NCI-H1436 (cell line): ENCODE measurements at regions not wholly inside any gene's neighbourhood (a gene's known extent, or its start where the extent isn't known, plus 50 kb on each side); places are given as distances from the start of the nearest gene placed in this dataset.
A peak's percentile ranks its signal among the peaks of the same experiment; 100 is the strongest.
"Not testable (repeated sequence)": the region's sequence is repeated elsewhere in the genome, so short reads cannot be mapped to it uniquely, and the experiment has no call there.

ENCODE experiments used
- DNase-seq: peaks from one replicate; lab custom pipeline; 2025; lab: John Stamatoyannopoulos, UW

GRCh38 chr1:70820396-70820795, 227.2 kb downstream of the PTGER3 start:
- no peak for DNase-seq

DNA sequence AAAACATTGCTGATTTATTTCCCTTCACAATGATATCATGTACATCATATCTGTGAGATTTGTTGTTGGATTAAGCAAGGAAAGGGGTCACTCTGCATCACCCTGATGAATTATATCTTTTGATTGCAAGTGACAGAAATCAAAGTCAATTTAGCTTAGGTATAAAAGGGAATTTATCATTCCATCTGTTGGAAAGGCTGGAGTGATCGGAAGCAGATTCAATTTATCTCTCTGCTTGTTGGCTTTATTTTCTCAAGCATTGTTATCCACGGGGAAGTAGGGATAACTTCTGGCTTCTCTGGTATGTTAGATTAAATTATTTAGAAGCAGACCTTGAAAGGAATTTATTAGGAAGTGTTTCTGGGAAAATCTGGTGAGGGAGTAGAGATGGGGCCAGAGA, 226.6 kb downstream of the PTGER3 start:
- no peak for DNase-seq

GRCh38 chr1:70826428-70826827, 221.2 kb downstream of the PTGER3 start:
- no peak for DNase-seq

- DNase-seq, result no peak
Measured at GRCh38 chr1:70827030-70827429, 220.6 kb downstream of the PTGER3 start.

GRCh38 chr1:70828177-70828576, 219.4 kb downstream of the PTGER3 start:
- DNase-seq, result no peak

DNA sequence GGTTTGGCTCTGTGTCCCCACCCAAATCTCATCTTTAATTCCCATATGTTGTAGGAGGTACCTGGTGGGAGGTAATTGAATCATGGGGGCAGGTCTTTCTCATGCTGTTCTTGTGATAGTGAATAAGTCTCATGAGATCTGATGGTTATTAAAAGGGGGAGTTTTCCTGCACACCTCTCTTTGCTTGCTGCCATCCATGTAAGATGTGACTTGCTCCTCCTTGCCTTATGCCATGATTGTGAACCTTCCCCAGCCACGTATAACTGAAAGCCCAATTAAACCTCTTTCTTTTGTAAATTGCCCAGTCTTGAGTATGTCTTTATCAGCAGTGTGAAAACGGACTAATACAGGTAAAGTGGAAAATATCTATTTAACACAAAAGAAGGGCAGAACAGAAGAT, 213.3 kb downstream of the PTGER3 start:
- not testable (repeated sequence) for DNase-seq

DNA sequence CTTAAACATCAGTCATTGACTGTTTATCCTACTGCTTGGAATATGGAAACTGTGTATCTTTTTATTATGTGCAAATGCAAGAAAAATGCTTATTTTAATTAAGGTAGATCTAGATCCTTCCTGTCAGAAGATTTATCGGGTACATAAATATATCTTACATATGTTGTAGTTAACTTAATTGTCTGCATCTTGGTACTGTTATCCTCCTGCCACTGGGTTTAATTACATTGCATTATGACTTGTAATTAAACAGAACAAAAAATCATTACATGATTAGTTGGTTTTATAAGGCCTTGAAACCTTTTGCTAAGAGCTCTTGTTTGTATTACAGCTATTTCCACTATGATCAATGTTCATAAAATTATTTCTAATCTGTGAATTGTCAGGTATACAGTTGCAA, 211.2 kb downstream of the PTGER3 start:
- DNase-seq, result peak; percentile 36

DNA sequence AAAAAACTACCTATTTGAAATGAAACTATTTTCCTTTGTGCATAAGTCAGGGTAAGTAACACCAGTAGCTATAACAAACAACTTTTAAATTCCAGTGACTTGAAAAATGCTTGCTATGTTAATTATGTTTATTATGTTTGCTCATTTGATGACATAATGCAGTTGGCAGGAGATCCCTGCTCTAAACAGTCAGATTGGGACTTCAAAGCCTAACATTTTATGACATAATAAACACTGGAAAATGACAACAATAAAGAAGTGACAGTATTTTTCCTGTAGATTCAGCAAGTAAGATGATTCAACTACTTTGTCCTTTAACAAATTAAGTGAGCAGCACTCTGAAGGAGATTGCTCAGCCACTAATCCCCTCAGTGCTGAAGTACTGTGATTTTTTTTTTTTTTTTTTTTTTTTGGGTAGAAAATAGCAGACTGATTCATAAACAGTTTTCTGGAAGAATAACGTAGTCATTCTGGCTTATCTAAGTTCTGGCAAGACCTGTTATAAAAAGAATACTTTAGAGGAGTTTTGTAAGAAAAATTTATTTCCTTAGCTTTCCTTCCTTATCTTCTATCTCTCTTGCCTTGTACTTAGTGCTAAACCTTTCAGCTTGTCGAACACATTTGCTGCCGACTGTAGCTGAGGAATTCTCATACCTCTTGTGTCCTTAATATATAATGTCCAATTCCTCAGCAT, 207.2 kb downstream of the PTGER3 start:
- no peak for DNase-seq

- no peak for DNase-seq
Measured at GRCh38 chr1:70842562-70842961, 205.1 kb downstream of the PTGER3 start.

- no peak for DNase-seq
Measured at GRCh38 chr1:70843452-70843851, 204.2 kb downstream of the PTGER3 start.

DNA sequence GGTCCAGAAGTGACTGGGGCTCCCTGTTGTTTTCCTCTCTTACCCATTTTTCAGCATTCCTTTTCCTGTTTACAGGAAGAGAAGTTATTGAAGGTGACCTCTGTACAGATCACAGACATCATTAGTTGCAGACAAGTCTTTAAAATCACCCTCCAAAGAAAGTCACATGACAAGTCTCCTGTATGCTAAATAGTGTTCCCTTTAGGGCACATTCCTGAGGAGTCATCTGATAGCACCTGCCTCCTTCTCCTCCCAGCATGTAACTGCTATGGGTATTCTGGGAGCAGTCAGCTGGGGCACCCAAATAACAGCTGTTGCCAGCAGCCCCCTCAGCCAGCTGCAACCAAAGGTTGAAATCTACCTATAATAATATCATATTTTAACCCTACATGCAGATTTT, 200.6 kb downstream of the PTGER3 start:
- DNase-seq, result no peak

DNA sequence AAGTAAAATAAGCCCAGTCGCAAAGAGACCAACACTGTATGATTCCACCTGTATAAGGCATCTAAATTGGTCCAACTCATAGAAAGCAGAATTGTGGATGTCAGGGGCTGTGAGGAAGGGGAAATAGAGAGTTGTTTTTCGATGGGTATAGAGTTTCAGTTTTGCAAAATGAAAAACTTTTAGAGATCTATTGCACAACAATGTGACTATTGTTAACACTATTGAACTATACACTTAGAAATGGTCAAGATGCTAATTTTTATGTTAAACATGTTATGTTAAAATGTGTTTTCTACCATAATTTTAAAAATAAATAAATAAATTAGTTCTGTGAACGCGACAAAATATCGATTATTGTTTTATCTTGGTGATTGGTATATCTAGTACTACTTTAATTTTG, 192.4 kb downstream of the PTGER3 start:
- no peak for DNase-seq

- no peak for DNase-seq
Measured at GRCh38 chr1:70856201-70856600, 191.4 kb downstream of the PTGER3 start.

GRCh38 chr1:70863239-70863638, 184.4 kb downstream of the PTGER3 start:
- DNase-seq, result no peak

DNA sequence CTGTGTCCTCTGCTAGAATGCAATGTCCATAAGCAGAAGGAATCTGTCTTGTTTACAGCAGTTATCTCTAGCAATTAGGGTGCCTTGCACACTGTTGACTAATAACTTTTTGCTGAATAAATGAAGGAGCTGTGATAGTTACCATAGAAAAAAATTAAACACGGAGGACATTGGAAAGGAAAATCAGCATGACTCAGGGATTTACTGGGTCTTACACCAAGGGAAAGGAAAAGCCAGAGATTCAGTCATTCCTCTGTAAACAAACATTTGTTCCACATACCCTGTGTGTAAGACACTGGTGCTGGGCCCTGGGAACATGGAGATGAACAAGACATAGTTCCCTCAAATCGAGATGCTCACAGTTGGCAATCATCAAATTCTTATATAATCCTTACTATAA, 183.3 kb downstream of the PTGER3 start:
- no peak for DNase-seq

DNA sequence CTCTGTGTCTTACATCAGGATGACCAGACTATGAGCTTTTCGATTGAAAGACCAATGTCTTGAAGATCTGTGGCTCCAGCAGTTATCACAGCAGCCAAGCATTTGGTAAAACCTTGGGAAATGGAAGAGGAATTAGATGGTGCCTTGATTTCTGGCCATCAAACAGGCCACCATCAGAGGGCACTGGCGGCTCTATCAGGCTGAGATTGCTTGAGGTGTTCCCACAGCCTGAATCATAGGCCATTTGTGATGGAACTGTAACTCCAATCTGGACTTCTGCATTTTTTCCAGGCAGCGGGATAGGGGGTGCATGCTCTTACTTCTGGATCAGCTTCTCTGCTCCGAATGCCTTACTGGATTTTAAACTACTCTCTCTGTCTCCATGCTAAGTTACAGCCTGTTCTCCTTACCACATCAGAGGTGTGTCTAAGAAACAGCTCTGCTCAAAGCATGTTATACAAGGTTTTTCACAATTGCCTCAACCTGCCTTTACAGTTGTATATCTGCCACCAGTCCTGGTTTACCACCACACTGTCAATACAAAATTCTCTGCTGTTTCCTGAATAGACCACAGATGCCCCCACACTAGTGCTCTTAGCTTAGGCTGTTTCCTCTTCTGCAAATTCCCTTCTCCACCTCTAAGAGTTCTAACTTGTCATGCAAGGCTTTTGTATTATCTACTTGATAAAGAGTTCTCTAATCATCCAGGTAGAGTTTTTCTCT, 180.9 kb downstream of the PTGER3 start:
- no peak for DNase-seq

- no peak for DNase-seq
Measured at GRCh38 chr1:70871790-70872189, 175.8 kb downstream of the PTGER3 start.

- no peak for DNase-seq
Measured at GRCh38 chr1:70874063-70874462, 173.6 kb downstream of the PTGER3 start.

GRCh38 chr1:70874818-70875217, 172.8 kb downstream of the PTGER3 start:
- DNase-seq, result no peak

DNA sequence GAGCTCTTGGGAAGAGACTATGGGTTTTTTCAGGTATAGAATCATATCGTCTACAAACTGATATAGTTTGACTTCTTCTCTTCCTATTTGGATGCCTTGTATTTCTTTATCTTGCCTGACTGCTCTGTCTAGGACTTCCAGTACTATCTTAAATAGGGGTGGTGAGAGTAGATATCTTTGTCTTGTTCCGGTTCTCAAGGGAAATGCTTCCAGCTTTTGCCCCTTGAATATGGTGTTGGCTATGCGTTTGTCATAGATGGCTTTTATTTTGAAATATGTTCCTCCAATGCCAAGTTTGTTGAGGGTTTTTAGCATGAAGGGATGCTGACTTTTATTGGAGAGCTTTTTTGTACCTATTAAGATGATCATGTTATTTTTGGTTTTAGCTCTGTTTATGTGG, 170.3 kb downstream of the PTGER3 start:
- DNase-seq, result no peak

DNA sequence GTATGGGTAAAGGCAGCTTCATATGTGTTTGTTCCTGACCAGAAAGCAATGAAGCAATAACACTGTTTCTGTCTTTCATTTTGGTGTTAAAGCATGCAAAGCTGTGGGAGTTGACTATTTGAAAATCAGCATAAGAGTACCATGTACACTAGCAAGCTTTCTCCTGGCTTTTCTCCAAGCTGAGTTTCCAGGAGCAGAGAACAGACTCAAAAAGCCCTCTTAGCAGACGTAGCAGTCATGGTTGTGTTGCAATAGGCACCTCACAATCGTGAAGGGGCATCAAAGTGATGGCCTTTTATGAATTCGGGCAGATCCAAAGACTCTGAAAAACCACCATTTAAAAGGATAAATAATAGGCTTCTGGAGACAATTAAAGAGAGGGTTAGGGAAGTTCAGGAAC, 159.7 kb downstream of the PTGER3 start:
- DNase-seq, result no peak

DNA sequence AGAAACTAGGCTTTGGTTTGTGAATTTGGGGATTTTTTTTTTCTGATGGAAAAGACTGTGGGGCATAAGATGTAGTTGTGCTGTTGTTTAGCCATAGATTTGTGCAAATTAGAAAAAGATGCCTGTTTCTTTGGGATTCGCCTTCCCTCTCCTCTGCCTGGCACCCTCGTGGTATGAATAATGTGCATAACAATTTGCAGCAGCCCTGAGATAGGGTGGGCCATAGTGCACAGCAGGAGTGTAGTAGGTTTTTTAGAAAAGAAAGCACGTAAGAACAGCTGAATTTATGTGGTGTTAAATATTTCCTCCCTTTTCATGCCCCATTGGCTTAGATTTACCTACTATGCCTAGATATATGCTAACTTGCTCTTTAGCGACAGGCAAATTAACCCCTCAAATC, 158.9 kb downstream of the PTGER3 start:
- DNase-seq, result no peak

GRCh38 chr1:70890408-70890807, 157.2 kb downstream of the PTGER3 start:
- DNase-seq, result no peak
